ENCODE measurements at regions not wholly inside any gene's neighbourhood (a gene's known extent, or its start where the extent isn't known, plus 50 kb on each side); places are given as distances from the start of the nearest gene placed in this dataset.

DNA sequence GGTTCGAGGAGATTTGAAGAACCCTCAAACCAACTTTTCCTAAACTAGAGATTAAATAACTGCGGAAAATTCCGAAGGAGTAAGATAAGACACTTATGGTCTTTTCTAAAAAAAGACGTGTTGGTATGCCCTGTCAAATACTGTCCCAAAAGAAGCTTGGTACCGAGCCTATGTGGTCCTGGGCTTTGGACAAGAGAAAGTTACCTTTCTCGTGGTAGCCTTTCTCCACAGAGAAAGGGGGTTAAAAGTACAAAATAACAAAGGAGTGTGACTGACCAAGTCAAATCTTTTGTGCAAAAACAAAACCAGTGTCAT is 56.2 kb upstream of the JCAD start:
- TF ChIP-seq EP300 (IDR thresholded peaks at IDR 0.05) (no peak), POLR2A (IDR thresholded peaks at IDR 0.05) (no peak), CTCF (IDR thresholded peaks at IDR 0.05) (no peak), POLR2AphosphoS5 (IDR thresholded peaks at IDR 0.05) (no peak)
- no peaks in the 10 kb centered on the region for H3K9me3 ChIP-seq
- no peaks in the 10 kb centered on the region for H3K27me3 ChIP-seq
- H3K27ac ChIP-seq = no peak overlapping the region
- DNase-seq = no peak
- 46 to 57% (median 50%) methylated on average over 6 of the region's 6 CpGs for whole genome bisulfite sequencing, 5 donors
- no peak overlapping the region for H3K4me3 ChIP-seq
- intact Hi-C loops (cut with DNase I; ENCODE audit: low total_unique reads) = no loop called here
- no peaks in the 10 kb centered on the region for H3K36me3 ChIP-seq
- H3K4me1 ChIP-seq = no peaks in the 10 kb centered on the region

- Histone ChIP-seq H3K9me3 (no peaks in the 10 kb centered on the region), H3K27ac (no peak overlapping the region), H3K4me3 (peak overlapping the region in 1 of 4 donors; percentile 2), H3K36me3 (no peaks in the 10 kb centered on the region), H3K4me1 (no peaks in the 10 kb centered on the region), H3K27me3 (no peaks in the 10 kb centered on the region)
- DNase-seq = peak in 1 of 2 donors; percentile 46
- intact Hi-C loops (cut with DNase I; ENCODE audit: low total_unique reads) = no loop called here
- WGBS, 5 donors = 22 to 36% (median 28%) methylated on average over 13 of the region's 13 CpGs
- no peak for TF ChIP-seq CTCF (IDR thresholded peaks at IDR 0.05)
- no peak for TF ChIP-seq EP300 (IDR thresholded peaks at IDR 0.05)
- no peak for TF ChIP-seq POLR2AphosphoS5 (IDR thresholded peaks at IDR 0.05)
- TF ChIP-seq POLR2A (IDR thresholded peaks at IDR 0.05) = no peak
These were observed 55.7 kb upstream of the JCAD start for GRCh38 chr10:30114881-30115625.

GRCh38 chr10:30114401-30114800 is 55.0 kb upstream of the JCAD start:
- Histone ChIP-seq H3K9me3 (no peaks in the 10 kb centered on the region), H3K36me3 (no peaks in the 10 kb centered on the region), H3K27me3 (no peaks in the 10 kb centered on the region), H3K4me1 (no peaks in the 10 kb centered on the region), H3K4me3 (no peak overlapping the region), H3K27ac (no peak overlapping the region)
- TF ChIP-seq EP300 (IDR thresholded peaks at IDR 0.05) (no peak), POLR2AphosphoS5 (IDR thresholded peaks at IDR 0.05) (no peak), CTCF (IDR thresholded peaks at IDR 0.05) (no peak), POLR2A (IDR thresholded peaks at IDR 0.05) (no peak)
- whole genome bisulfite sequencing, 5 donors = 57 to 68% (median 63%) methylated on average over 1 of the region's 1 CpG
- no peak for DNase-seq
- intact Hi-C loops (cut with DNase I; ENCODE audit: low total_unique reads) = no loop called here

- H3K27ac ChIP-seq = no peak overlapping the region
These were observed 52.1 kb upstream of the JCAD start for GRCh38 chr10:30111340-30112022.

More at GRCh38 chr10:30111340-30112022, 52.1 kb upstream of the JCAD start:
- Histone ChIP-seq H3K9me3 (no peaks in the 10 kb centered on the region), H3K4me1 (no peaks in the 10 kb centered on the region), H3K27me3 (no peaks in the 10 kb centered on the region), H3K4me3 (no peak overlapping the region), H3K36me3 (no peaks in the 10 kb centered on the region)
- TF ChIP-seq CTCF (IDR thresholded peaks at IDR 0.05) (no peak), EP300 (IDR thresholded peaks at IDR 0.05) (no peak), POLR2AphosphoS5 (IDR thresholded peaks at IDR 0.05) (no peak), POLR2A (IDR thresholded peaks at IDR 0.05) (no peak)
- intact Hi-C loops (cut with DNase I; ENCODE audit: low total_unique reads) = no loop called here
- DNase-seq = peak in 1 of 2 donors; percentile 27
- 49 to 76% (median 70%) methylated on average over 4 of the region's 4 CpGs for WGBS, 5 donors

Data from stomach (tissue), 8 donors.